ENCODE measurements at regions not wholly inside any gene's neighbourhood (a gene's known extent, or its start where the extent isn't known, plus 50 kb on each side); places are given as distances from the start of the nearest gene placed in this dataset.

- TF ChIP-seq, protein P1, sequence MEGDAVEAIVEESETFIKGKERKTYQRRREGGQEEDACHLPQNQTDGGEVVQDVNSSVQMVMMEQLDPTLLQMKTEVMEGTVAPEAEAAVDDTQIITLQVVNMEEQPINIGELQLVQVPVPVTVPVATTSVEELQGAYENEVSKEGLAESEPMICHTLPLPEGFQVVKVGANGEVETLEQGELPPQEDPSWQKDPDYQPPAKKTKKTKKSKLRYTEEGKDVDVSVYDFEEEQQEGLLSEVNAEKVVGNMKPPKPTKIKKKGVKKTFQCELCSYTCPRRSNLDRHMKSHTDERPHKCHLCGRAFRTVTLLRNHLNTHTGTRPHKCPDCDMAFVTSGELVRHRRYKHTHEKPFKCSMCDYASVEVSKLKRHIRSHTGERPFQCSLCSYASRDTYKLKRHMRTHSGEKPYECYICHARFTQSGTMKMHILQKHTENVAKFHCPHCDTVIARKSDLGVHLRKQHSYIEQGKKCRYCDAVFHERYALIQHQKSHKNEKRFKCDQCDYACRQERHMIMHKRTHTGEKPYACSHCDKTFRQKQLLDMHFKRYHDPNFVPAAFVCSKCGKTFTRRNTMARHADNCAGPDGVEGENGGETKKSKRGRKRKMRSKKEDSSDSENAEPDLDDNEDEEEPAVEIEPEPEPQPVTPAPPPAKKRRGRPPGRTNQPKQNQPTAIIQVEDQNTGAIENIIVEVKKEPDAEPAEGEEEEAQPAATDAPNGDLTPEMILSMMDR (IDR thresholded peaks at IDR 0.05; ENCODE audit: insufficient read depth, low read depth, low read length) = no peak
- CTCF ChIA-PET = no interaction called here
- Histone ChIP-seq H3K27me3 (ENCODE audit: control insufficient read depth, insufficient read depth, low read length) (no peaks in the 10 kb centered on the region), H3K4me3 (ENCODE audit: low read depth, low read length) (no peak overlapping the region), H3K36me3 (ENCODE audit: control insufficient read depth, insufficient read depth, low read length) (no peaks in the 10 kb centered on the region)
- DNase-seq (ENCODE audit: low read depth) = no peak
- POLR2A ChIA-PET = no interaction called here
Measured at GRCh38 chr17:73969956-73970355, 233.5 kb upstream of the RPL38 start.

GRCh38 chr17:73971127-73971526 lies 232.4 kb upstream of the RPL38 start:
- DNase-seq (ENCODE audit: low read depth) = no peak
- POLR2A ChIA-PET = no interaction called here
- Histone ChIP-seq H3K4me3 (ENCODE audit: low read depth, low read length) (no peak overlapping the region), H3K36me3 (ENCODE audit: control insufficient read depth, insufficient read depth, low read length) (no peaks in the 10 kb centered on the region), H3K27me3 (ENCODE audit: control insufficient read depth, insufficient read depth, low read length) (no peaks in the 10 kb centered on the region)
- TF ChIP-seq, protein P1 (IDR thresholded peaks at IDR 0.05; ENCODE audit: insufficient read depth, low read depth, low read length) = no peak
- CTCF ChIA-PET = no interaction called here

GRCh38 chr17:73972056-73972455 lies 231.4 kb upstream of the RPL38 start:
- no peak overlapping the region for H3K4me3 ChIP-seq (ENCODE audit: low read depth, low read length)
- ChIA-PET CTCF (no interaction called here), POLR2A (no interaction called here)
- TF ChIP-seq, protein P1 (IDR thresholded peaks at IDR 0.05; ENCODE audit: insufficient read depth, low read depth, low read length) = no peak
- H3K27me3 ChIP-seq (ENCODE audit: control insufficient read depth, insufficient read depth, low read length) = no peaks in the 10 kb centered on the region
- DNase-seq (ENCODE audit: low read depth) = no peak
- H3K36me3 ChIP-seq (ENCODE audit: control insufficient read depth, insufficient read depth, low read length) = no peaks in the 10 kb centered on the region

- POLR2A ChIA-PET = no interaction called here
- CTCF ChIA-PET = no interaction called here
- DNase-seq (ENCODE audit: low read depth) = no peak
- Histone ChIP-seq H3K36me3 (ENCODE audit: control insufficient read depth, insufficient read depth, low read length) (no peaks in the 10 kb centered on the region), H3K27me3 (ENCODE audit: control insufficient read depth, insufficient read depth, low read length) (no peaks in the 10 kb centered on the region), H3K4me3 (ENCODE audit: low read depth, low read length) (no peak overlapping the region)
- TF ChIP-seq, protein P1 (IDR thresholded peaks at IDR 0.05; ENCODE audit: insufficient read depth, low read depth, low read length) = no peak
Measured at GRCh38 chr17:73972901-73973300, 230.6 kb upstream of the RPL38 start.

GRCh38 chr17:73973586-73974409 lies 229.7 kb upstream of the RPL38 start:
- no peaks in the 10 kb centered on the region for H3K27me3 ChIP-seq (ENCODE audit: control insufficient read depth, insufficient read depth, low read length)
- H3K36me3 ChIP-seq (ENCODE audit: control insufficient read depth, insufficient read depth, low read length) = no peaks in the 10 kb centered on the region
- TF ChIP-seq, protein P1 (IDR thresholded peaks at IDR 0.05; ENCODE audit: insufficient read depth, low read depth, low read length) = no peak
- ChIA-PET POLR2A (no interaction called here), CTCF (no interaction called here)
- DNase-seq (ENCODE audit: low read depth) = no peak
- no peak overlapping the region for H3K4me3 ChIP-seq (ENCODE audit: low read depth, low read length)
